ENCODE measurements at regions not wholly inside any gene's neighbourhood (a gene's known extent, or its start where the extent isn't known, plus 50 kb on each side); places are given as distances from the start of the nearest gene placed in this dataset.

- TF ChIP-seq CTCF (IDR thresholded peaks at IDR 0.05; ENCODE audit: insufficient read depth, low read length) (no peak), GABPA (IDR thresholded peaks at IDR 0.05; ENCODE audit: low read depth) (no peak), POLR2AphosphoS5 (IDR thresholded peaks at IDR 0.05; ENCODE audit: low read depth) (no peak)
Measured at GRCh38 chr14:83047059-83047830, 1513.6 kb upstream of the SEL1L start.
